GM12891 (cell line): ENCODE measurements at regions not wholly inside any gene's neighbourhood (a gene's known extent, or its start where the extent isn't known, plus 50 kb on each side); places are given as distances from the start of the nearest gene placed in this dataset.

Experiments
- POLR2A ChIP-seq: IDR thresholded peaks from 2 replicates; pipeline ENCODE4 v1.6.1; 2011; ENCODE audit warnings: low read depth, low read length, control low read depth
- POLR2AphosphoS5 ChIP-seq: IDR thresholded peaks from 2 replicates; pipeline ENCODE4 v1.6.1; 2011; ENCODE audit warnings: low read depth, low read length, control low read depth
- SPI1 ChIP-seq: IDR thresholded peaks from 2 replicates; pipeline ENCODE4 v1.6.1; 2011; ENCODE audit warnings: low read depth, low read length, control low read depth

- no peak for TF ChIP-seq POLR2A
- no peak for TF ChIP-seq POLR2AphosphoS5
- no peak for TF ChIP-seq SPI1
These were observed 125.0 kb upstream of the DLX2 start for GRCh38 chr2:172227719-172228118.
